DND-41 (cell line): ENCODE measurements at regions not wholly inside any gene's neighbourhood (a gene's known extent, or its start where the extent isn't known, plus 50 kb on each side); places are given as distances from the start of the nearest gene placed in this dataset.

ENCODE experiments used
- CTCF ChIP-seq: IDR thresholded peaks from 2 replicates; pipeline ENCODE4 v1.5.1; 2012; ENCODE audit warnings: borderline replicate concordance, low read length, moderate library complexity, mild to moderate bottlenecking; ENCODE audit not compliant: poor library complexity, severe bottlenecking; ENCODE audit errors: extremely low read depth
- EZH2 ChIP-seq: IDR thresholded peaks from 3 replicates; pipeline ENCODE4 v1.6.1; 2012; ENCODE audit warnings: borderline replicate concordance, low read depth, mild to moderate bottlenecking, moderate library complexity, low read length, inconsistent platforms; ENCODE audit not compliant: severe bottlenecking

- TF ChIP-seq CTCF (no peak), EZH2 (no peak)
These were observed 121.5 kb upstream of the RAG2 start for GRCh38 chr11:36719358-36720107.
